ENCODE measurements at regions not wholly inside any gene's neighbourhood (a gene's known extent, or its start where the extent isn't known, plus 50 kb on each side); places are given as distances from the start of the nearest gene placed in this dataset.
"Not testable (repeated sequence)": the region's sequence is repeated elsewhere in the genome, so short reads cannot be mapped to it uniquely, and the experiment has no call there.

GRCh38 chrX:122363112-122363795, 820.8 kb upstream of the GRIA3 start:
- DNase-seq (ENCODE audit: low spot score), result no peak

- DNase-seq (ENCODE audit: low spot score), result not testable (repeated sequence)
These were observed 808.5 kb upstream of the GRIA3 start for GRCh38 chrX:122375533-122375932.

DNA sequence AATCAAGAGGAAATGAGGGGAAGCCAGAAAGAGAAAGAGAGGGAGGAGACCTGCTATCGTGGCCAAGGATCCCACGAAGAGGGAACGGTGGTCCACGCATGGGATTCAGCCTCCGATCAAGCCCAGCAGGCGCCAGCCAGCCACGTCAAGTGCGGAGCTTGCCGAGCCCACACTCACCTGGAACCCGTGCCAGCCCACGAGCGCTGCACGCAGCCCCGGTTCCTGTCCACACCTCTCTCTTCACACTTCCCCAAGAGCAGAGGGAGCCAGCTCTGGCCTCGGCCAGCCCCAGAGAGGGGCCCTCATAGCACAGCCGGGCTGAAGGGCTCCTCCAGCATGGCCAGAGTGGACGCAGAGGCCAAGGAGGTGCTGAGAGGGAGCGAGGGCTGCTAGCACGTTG, 795.1 kb upstream of the GRIA3 start:
- no peak for DNase-seq (ENCODE audit: low spot score)

DNA sequence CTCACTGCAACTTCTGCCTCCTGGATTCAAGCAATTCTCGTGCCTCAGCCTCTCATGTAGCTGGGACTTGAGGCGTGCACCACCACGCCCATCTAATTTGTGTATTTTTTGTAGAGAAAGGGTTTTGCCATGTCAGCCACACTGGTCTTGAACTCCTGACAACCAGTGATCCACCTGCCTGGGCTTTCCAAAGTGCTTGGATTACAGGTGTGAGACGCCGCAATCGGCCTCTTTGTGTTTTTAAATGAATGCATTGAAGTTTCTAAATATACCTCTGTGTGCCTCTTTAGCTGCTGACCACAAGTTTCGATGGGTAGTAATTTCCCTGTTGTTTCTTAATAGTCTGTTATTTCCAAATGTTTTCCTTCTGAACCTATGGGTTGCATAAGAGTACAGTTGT, 765.3 kb upstream of the GRIA3 start:
- DNase-seq (ENCODE audit: low spot score), result no peak

DNA sequence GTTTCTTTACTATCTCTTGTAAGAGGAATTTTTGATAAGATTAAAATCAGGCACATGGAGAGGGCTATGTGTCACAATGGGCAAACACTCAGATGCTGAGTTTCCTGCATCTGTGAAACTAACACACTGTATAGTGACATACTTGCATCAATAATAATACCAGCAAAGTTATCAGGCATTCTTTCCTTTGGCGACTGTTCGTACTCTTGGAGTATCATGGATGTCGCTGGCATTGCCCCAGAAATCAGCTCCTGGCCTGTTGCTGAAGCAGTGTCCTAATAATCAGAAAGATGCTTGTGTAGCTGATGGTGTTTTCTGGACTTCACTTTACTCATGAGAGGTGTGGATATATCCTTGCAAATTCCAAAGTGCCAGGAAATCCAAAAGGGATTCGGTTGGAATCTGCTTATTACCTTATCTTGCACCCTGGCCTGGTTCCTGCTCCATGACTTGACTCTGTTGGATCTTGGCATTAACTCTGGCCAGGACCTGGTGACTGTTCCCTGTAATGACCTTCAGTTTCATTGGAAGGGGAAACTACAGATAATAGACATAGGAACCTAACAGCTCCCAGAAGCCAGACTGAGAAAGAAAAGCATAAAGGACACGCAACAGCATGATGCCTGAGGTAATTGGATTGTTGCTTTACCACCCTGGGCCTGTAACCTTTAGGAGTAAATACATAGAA, 762.5 kb upstream of the GRIA3 start:
- no peak for DNase-seq (ENCODE audit: low spot score)

DNA sequence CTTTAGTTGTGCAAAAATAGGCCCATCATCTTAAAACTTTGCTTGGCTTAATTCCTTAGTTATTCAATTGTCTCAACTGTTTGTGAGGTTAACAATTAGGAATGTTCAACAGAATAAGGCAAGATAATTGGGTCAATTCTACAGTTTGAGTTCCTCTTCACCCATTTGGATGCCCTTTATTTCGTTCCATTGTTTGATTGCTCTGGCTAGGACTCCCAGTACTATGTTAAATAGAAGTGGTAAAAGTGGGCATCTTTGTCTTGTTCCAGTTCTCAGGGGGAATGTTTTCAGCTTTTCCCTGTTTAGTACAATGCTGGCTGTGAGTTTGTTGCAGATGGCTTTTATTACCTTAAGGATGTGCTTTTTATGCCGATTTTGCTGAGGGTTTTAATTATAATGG, 761.5 kb upstream of the GRIA3 start:
- no peak for DNase-seq (ENCODE audit: low spot score)

DNA sequence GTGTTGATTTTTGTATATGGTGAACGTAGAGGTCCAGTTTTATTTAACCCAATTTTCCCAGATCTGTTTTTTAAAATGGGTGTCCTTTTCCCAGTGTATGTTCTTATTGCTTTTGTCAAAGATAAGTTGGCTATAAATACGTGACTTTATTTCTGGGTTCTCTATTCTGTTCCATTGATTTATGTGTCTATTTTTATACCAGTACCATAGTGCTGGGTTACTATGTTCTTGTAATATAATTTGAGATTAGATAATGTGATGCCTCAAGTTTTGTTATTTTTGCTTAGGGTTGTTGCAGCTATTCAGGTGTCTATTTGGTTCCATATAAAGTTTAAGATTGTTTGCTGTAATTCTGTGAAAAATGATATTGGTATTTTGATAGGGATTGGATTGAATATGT, 749.1 kb upstream of the GRIA3 start:
- no peak for DNase-seq (ENCODE audit: low spot score)

DNA sequence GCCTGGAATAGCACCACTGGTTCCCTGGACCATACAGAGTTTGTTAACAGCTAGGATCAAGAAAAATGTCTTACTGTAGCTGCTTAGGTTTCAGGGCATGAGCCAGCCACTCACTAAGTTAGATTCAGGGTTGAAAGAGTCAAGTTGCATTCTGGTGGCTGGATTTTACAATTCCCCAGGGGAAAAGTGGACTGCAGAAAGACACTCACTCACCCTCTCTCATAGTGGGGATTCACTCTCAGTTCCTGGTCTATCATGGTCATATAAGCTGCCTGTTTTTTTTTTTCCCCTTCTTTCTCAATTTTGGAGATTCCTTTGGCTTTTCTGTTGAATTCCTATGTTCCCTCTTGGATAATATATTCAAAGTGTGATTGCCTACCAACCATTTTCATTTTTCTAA, 744.2 kb upstream of the GRIA3 start:
- no peak for DNase-seq (ENCODE audit: low spot score)

- no peak for DNase-seq (ENCODE audit: low spot score)
These were observed 743.2 kb upstream of the GRIA3 start for GRCh38 chrX:122440832-122441231.

DNA sequence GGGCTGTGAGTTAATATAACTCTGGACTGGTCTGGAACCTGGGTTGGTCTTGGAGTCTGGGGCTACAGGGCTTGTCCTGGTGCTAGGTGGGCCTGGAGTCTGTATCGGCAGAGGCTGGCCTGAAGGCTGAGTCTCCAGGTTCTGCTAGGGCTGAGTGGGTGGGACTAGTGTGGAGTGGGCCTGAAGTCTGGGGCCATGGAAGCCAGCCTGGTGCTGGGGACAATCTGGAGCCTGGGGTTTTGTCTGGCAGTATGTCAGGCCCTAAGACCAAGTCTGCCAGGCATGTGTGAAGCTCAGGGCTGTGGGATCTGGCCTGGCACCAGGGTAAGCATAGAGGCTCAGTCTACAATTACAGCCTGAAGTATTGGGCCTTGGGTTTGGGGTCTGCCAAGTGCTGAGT, 742.6 kb upstream of the GRIA3 start:
- DNase-seq (ENCODE audit: low spot score), result no peak

GRCh38 chrX:122445466-122445865, 738.6 kb upstream of the GRIA3 start:
- DNase-seq (ENCODE audit: low spot score), result no peak

- no peak for DNase-seq (ENCODE audit: low spot score)
These were observed 719.7 kb upstream of the GRIA3 start for GRCh38 chrX:122464341-122464740.

GRCh38 chrX:122475306-122475705, 708.8 kb upstream of the GRIA3 start:
- DNase-seq (ENCODE audit: low spot score), result peak; percentile 49

DNA sequence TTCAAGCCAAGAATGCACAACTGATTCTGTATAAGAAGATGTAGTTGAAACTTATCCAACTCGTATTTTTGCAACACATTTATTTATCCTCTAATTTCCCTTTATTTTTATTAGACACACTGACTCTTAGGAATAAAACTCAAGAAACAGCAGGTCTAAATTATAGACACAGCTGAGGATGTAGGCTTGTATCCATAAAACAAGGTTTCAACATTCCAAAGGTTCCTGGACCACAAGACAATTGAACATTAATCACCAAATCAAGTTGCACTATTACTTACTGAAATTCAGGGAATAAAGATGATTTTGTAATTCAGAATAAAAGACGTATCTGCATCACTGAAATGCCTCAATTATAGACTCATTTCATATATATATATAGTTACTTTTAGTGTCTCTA, 683.5 kb upstream of the GRIA3 start:
- no peak for DNase-seq (ENCODE audit: low spot score)

DNA sequence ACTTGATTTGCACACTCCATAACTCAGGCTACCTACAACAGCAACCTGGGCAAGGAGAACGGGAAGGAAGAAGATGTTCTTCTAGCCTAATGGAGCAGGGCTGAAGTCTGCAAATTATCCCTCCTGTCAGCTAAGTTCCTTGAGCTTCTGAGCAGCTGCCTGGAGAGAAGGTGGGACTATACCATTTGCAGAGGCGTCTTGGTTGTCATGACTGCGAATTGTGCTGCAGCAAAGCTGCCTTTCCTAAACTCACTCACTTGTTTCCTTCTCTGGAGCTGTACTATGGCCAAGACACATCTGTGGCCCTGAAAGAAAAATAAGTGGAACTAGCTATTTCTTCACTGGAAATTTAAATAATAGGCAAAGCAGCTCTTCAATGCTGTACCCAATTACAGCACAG, 682.4 kb upstream of the GRIA3 start:
- DNase-seq (ENCODE audit: low spot score), result no peak

DNA sequence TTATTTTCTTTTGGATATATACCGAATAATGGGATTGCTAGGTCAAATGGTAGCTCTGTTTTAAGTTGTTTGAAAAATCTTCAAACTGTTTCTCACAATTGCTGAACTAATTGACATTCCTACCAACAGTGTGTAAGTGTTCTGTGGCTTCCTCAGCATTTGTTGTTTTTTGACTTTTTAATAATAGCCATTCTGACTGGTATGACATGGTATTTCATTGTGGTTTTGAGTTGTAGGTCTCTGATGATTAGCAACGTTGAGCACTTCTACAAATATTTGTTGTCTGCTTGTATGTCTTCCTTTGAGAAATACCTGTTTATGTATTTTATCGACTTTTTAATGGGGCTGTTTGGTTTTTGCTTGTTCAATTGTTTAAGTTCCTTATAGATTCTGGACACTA, 680.1 kb upstream of the GRIA3 start:
- DNase-seq (ENCODE audit: low spot score), result no peak

GRCh38 chrX:122512561-122513072, 671.5 kb upstream of the GRIA3 start:
- DNase-seq (ENCODE audit: low spot score), result no peak

GRCh38 chrX:122517786-122518185, 666.3 kb upstream of the GRIA3 start:
- DNase-seq (ENCODE audit: low spot score), result peak; percentile 9

GRCh38 chrX:122545778-122546177, 638.3 kb upstream of the GRIA3 start:
- no peak for DNase-seq (ENCODE audit: low spot score)

GRCh38 chrX:122546269-122546668, 637.8 kb upstream of the GRIA3 start:
- no peak for DNase-seq (ENCODE audit: low spot score)

- DNase-seq (ENCODE audit: low spot score), result no peak
These were observed 631.7 kb upstream of the GRIA3 start for GRCh38 chrX:122552286-122552800.

- no peak for DNase-seq (ENCODE audit: low spot score)
These were observed 628.2 kb upstream of the GRIA3 start for GRCh38 chrX:122555925-122556324.

DNA sequence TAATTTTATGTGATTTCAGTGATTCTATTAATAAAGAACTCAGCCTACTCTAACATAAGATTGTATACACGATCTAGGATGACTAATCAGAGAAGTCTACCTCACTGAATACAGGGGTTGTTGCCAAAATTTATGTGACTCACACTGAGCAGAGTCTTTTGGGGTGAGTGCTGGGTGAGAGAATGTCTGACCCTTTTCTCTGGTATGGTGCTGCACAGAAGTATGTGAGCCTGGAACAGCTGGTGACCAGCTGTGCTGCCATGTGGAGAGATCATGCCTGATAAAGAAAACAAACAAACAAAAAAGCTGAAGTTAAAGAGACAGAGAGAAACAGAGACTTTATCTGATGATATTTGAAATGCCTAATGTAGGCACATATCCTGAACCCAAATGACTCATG, 618.1 kb upstream of the GRIA3 start:
- peak; percentile 91 for DNase-seq (ENCODE audit: low spot score)

- no peak for DNase-seq (ENCODE audit: low spot score)
These were observed 617.7 kb upstream of the GRIA3 start for GRCh38 chrX:122566401-122566800.

All from kidney tubule cell (primary cell).